22Rv1 (cell line): ENCODE measurements at regions not wholly inside any gene's neighbourhood (a gene's known extent, or its start where the extent isn't known, plus 50 kb on each side); places are given as distances from the start of the nearest gene placed in this dataset.

ENCODE experiments used
- ZFX ChIP-seq: fragments of 450-650 bp; IDR thresholded peaks from 2 replicates; pipeline ENCODE4 v1.6.1; 2017; ENCODE audit warnings: antibody characterized with exemption, borderline replicate concordance
- TF ChIP-seq, protein P1 (sequence below): fragments of 450-650 bp; IDR thresholded peaks from 2 replicates; pipeline ENCODE4 v1.5.1; 2017; ENCODE audit warnings: mild to moderate bottlenecking

DNA sequence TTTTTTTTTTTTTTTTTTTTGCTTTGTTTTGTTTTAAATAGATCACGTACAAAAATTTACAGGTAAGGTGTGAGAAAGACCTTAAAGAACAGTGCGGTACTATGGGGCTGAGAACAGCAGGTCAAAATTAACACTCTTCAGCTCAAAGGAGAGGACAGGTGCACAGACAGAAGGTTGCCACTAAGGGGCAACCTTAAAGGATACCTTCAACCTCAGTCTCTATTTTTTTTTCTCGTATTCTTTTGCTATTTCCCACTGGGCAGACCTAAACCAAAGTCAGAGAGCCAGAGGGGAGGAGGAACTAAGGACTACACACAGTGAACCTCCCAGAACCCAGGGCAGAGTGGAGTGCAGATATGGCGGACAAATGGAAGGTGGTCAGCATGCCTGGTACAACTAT is 1984.3 kb upstream of the IGFBP7 start:
- TF ChIP-seq, protein P1, sequence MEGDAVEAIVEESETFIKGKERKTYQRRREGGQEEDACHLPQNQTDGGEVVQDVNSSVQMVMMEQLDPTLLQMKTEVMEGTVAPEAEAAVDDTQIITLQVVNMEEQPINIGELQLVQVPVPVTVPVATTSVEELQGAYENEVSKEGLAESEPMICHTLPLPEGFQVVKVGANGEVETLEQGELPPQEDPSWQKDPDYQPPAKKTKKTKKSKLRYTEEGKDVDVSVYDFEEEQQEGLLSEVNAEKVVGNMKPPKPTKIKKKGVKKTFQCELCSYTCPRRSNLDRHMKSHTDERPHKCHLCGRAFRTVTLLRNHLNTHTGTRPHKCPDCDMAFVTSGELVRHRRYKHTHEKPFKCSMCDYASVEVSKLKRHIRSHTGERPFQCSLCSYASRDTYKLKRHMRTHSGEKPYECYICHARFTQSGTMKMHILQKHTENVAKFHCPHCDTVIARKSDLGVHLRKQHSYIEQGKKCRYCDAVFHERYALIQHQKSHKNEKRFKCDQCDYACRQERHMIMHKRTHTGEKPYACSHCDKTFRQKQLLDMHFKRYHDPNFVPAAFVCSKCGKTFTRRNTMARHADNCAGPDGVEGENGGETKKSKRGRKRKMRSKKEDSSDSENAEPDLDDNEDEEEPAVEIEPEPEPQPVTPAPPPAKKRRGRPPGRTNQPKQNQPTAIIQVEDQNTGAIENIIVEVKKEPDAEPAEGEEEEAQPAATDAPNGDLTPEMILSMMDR = no peak; the same call in 1 of the 2 replicates
- no peak for TF ChIP-seq ZFX
